NCI-H446 treated with DMSO at 0.1 percent for 48 hours (cell line): ENCODE measurements at regions not wholly inside any gene's neighbourhood (a gene's known extent, or its start where the extent isn't known, plus 50 kb on each side); places are given as distances from the start of the nearest gene placed in this dataset.

ENCODE experiments used
- DNase-seq: peaks from one replicate; lab custom pipeline; 2025; lab: John Stamatoyannopoulos, UW

GRCh38 chr10:62453274-62453673 lies 79.1 kb downstream of the ZNF365 start:
- DNase-seq, result no peak

- DNase-seq, result no peak
Observed at GRCh38 chr10:62454687-62455397, 80.7 kb downstream of the ZNF365 start.

- DNase-seq, result no peak
Observed at GRCh38 chr10:62456611-62457101, 82.5 kb downstream of the ZNF365 start.

- no peak for DNase-seq
Observed at GRCh38 chr10:62457196-62457595, 83.0 kb downstream of the ZNF365 start.

- no peak for DNase-seq
Observed at GRCh38 chr10:62457598-62457997, 83.4 kb downstream of the ZNF365 start.

- no peak for DNase-seq
Observed at GRCh38 chr10:62459072-62459471, 84.9 kb downstream of the ZNF365 start.

- no peak for DNase-seq
Observed at GRCh38 chr10:62459500-62459899, 85.3 kb downstream of the ZNF365 start.

- no peak for DNase-seq
Observed at GRCh38 chr10:62460393-62460792, 86.2 kb downstream of the ZNF365 start.

GRCh38 chr10:62461120-62461519 lies 87.0 kb downstream of the ZNF365 start:
- no peak for DNase-seq

GRCh38 chr10:62462461-62462860 lies 88.3 kb downstream of the ZNF365 start:
- DNase-seq, result no peak

- DNase-seq, result no peak
Observed at GRCh38 chr10:62463364-62463763, 89.2 kb downstream of the ZNF365 start.

GRCh38 chr10:62464308-62464707 lies 90.1 kb downstream of the ZNF365 start:
- no peak for DNase-seq

GRCh38 chr10:62466590-62466989 lies 92.4 kb downstream of the ZNF365 start:
- DNase-seq, result no peak

GRCh38 chr10:62467527-62467926 lies 93.4 kb downstream of the ZNF365 start:
- DNase-seq, result no peak

- DNase-seq, result no peak
Observed at GRCh38 chr10:62471711-62472110, 97.5 kb downstream of the ZNF365 start.

GRCh38 chr10:62473241-62473640 lies 99.1 kb downstream of the ZNF365 start:
- DNase-seq, result no peak

- no peak for DNase-seq
Observed at GRCh38 chr10:62475551-62475950, 101.4 kb downstream of the ZNF365 start.

GRCh38 chr10:62479523-62479922 lies 105.4 kb downstream of the ZNF365 start:
- DNase-seq, result no peak

GRCh38 chr10:62480196-62480595 lies 106.0 kb downstream of the ZNF365 start:
- no peak for DNase-seq

- DNase-seq, result no peak
Observed at GRCh38 chr10:62482581-62482980, 108.4 kb downstream of the ZNF365 start.

- DNase-seq, result no peak
Observed at GRCh38 chr10:62491597-62491996, 117.4 kb downstream of the ZNF365 start.

GRCh38 chr10:62492012-62492869 lies 118.1 kb downstream of the ZNF365 start:
- DNase-seq, result no peak

GRCh38 chr10:62492870-62493180 lies 118.7 kb downstream of the ZNF365 start:
- DNase-seq, result no peak
